ACC112 (cell line): ENCODE measurements at regions not wholly inside any gene's neighbourhood (a gene's known extent, or its start where the extent isn't known, plus 50 kb on each side); places are given as distances from the start of the nearest gene placed in this dataset.

ENCODE experiments used
- H2AFZ ChIP-seq: fragments of 200-600 bp; sonication (generic); one replicate; pipeline ENCODE4 v1.6.0; 2017; ENCODE audit warnings: antibody characterized with exemption, low read length; ENCODE audit not compliant: unreplicated experiment
- H3K27ac ChIP-seq: fragments of 200-600 bp; sonication (generic); 2 replicates; pipeline ENCODE4 v1.5.1; 2014; ENCODE audit warnings: low read depth, mild to moderate bottlenecking, antibody characterized with exemption, low read length, moderate library complexity
- H3K27me3 ChIP-seq: fragments of 200-600 bp; sonication (generic); 2 replicates; pipeline ENCODE4 v1.6.1; 2014; ENCODE audit warnings: mild to moderate bottlenecking, antibody characterized with exemption, low read length, moderate library complexity, mixed read lengths; ENCODE audit not compliant: insufficient read depth
- H3K36me3 ChIP-seq: fragments of 200-600 bp; sonication (generic); 2 replicates; pipeline ENCODE4 v1.6.1; 2016; ENCODE audit warnings: mild to moderate bottlenecking, antibody characterized with exemption, low read length, moderate library complexity, mixed read lengths; ENCODE audit not compliant: insufficient read depth
- H3K4me1 ChIP-seq: fragments of 200-600 bp; sonication (generic); one replicate; pipeline ENCODE4 v1.6.1; 2016; ENCODE audit warnings: low read length, mixed read lengths; ENCODE audit not compliant: insufficient read depth, unreplicated experiment, control insufficient read depth
- H3K4me3 ChIP-seq: fragments of 200-600 bp; sonication (generic); 2 replicates; pipeline ENCODE4 v1.5.1; 2014; ENCODE audit warnings: mild to moderate bottlenecking, low read depth, low read length
- H3K79me2 ChIP-seq: fragments of 200-600 bp; sonication (generic); one replicate; pipeline ENCODE4 v1.6.0; 2016; ENCODE audit warnings: low read length; ENCODE audit not compliant: control insufficient read depth, unreplicated experiment, insufficient read depth

- Histone ChIP-seq H3K36me3 (no peaks in the 10 kb centered on the region), H3K4me1 (no peaks in the 10 kb centered on the region), H3K4me3 (no peak overlapping the region), H2AFZ (no peak overlapping the region), H3K27me3 (no peaks in the 10 kb centered on the region), H3K27ac (no peak overlapping the region), H3K79me2 (no peaks in the 10 kb centered on the region)
Measured at GRCh38 chr6:23330632-23331031, 761.3 kb downstream of the HDGFL1 start.

DNA sequence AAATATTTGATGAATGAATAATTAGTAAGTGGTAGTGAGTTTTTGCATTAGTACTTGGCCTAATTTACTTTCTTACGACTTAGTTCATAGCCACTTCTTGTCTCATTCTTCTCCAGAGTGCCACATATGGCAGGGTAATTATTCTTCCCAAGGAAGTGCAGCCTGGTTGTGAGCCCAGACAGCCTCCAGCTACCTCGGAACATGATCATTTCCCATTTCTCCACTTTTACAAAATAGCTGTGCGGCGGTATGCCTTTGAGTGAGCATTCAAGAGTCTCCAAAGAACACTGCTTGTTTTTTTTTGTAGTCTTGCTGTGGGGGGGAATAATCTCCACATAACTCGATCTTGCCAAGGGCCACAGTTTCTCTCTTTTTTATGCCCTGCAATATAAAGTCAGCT, 765.0 kb downstream of the HDGFL1 start:
- Histone ChIP-seq H3K27ac (no peak overlapping the region), H3K36me3 (no peaks in the 10 kb centered on the region), H2AFZ (no peak overlapping the region)

GRCh38 chr6:23335894-23336293, 766.5 kb downstream of the HDGFL1 start:
- Histone ChIP-seq H3K4me1 (no peaks in the 10 kb centered on the region), H3K27me3 (no peaks in the 10 kb centered on the region), H3K79me2 (no peaks in the 10 kb centered on the region), H3K27ac (no peak overlapping the region), H3K36me3 (no peaks in the 10 kb centered on the region), H2AFZ (no peak overlapping the region), H3K4me3 (no peak overlapping the region)

More for the DNA sequence above, 765.0 kb downstream of the HDGFL1 start:
- no peaks in the 10 kb centered on the region for H3K4me1 ChIP-seq
- no peak overlapping the region for H3K4me3 ChIP-seq
- no peaks in the 10 kb centered on the region for H3K27me3 ChIP-seq
- no peaks in the 10 kb centered on the region for H3K79me2 ChIP-seq

DNA sequence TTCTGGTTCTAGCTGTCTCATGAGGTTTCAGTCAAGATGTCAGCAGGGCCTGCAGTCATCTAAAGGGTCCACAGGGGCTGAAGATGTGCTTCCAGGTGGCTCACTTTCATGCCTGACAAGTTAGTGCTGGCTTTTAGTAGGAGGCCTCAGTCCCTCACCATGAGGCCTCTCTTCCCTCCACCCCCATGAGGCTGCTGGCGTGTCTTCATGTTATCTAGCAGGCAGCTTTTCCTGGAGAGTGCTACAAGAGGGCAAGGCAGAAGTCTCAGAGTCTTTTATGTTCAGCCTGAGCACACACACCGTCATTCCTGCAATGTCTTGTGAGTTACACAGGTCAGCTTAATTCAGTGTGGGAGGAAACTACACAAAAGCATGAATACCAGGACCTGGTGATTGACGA, 769.9 kb downstream of the HDGFL1 start:
- H3K27ac ChIP-seq, result no peak overlapping the region
- no peaks in the 10 kb centered on the region for H3K4me1 ChIP-seq
- H3K79me2 ChIP-seq, result no peaks in the 10 kb centered on the region
- H3K27me3 ChIP-seq, result no peaks in the 10 kb centered on the region
- H2AFZ ChIP-seq, result no peak overlapping the region
- H3K36me3 ChIP-seq, result no peaks in the 10 kb centered on the region
- H3K4me3 ChIP-seq, result no peak overlapping the region

DNA sequence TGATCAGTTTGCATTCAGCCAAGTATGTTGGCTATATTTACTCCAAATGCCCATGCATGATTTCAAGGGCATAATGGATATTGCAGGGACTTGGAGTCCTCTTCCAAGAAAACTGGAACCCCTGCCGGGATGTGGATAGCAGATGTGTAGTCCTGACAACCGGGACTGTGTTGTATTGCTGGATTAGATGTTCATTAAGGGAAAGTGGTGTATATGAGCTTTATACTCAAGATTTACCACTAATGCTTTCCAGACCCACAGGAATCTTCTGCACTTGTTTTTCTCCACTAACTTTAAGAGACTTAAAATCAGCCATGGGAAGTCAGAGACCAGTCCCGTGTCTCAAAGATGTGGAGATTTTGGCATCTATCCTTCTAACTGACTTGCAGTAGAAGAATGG, 770.9 kb downstream of the HDGFL1 start:
- no peaks in the 10 kb centered on the region for H3K79me2 ChIP-seq
- H3K4me1 ChIP-seq, result no peaks in the 10 kb centered on the region
- H3K36me3 ChIP-seq, result no peaks in the 10 kb centered on the region
- H2AFZ ChIP-seq, result no peak overlapping the region
- H3K27ac ChIP-seq, result no peak overlapping the region
- no peak overlapping the region for H3K4me3 ChIP-seq
- H3K27me3 ChIP-seq, result no peaks in the 10 kb centered on the region

GRCh38 chr6:23343610-23344306, 774.4 kb downstream of the HDGFL1 start:
- Histone ChIP-seq H3K4me3 (no peak overlapping the region), H3K36me3 (no peaks in the 10 kb centered on the region), H3K79me2 (no peaks in the 10 kb centered on the region), H2AFZ (no peak overlapping the region), H3K27ac (no peak overlapping the region), H3K4me1 (no peaks in the 10 kb centered on the region), H3K27me3 (no peaks in the 10 kb centered on the region)

DNA sequence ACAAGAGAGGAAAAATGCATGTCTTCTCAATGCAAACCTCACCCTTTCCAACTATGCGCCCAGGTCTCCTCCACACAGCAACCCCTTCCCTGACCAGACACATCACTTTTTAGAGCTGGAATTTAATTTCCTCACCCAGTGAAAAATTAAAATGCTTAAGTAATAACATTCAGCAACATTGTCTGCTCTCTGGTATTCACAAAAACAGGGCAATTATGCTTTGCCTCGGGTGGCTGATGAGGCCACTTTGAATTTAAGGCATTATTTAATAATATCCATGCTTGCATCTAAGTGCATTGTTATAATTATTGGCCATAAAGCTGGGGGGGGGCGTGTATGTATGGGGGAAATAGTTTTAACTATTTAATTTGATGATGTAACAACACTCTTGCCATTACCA, 777.8 kb upstream of the NRSN1 start:
- no peaks in the 10 kb centered on the region for H3K27me3 ChIP-seq
- H2AFZ ChIP-seq, result no peak overlapping the region
- no peak overlapping the region for H3K27ac ChIP-seq
- H3K4me1 ChIP-seq, result no peaks in the 10 kb centered on the region
- no peaks in the 10 kb centered on the region for H3K79me2 ChIP-seq
- no peak overlapping the region for H3K4me3 ChIP-seq
- H3K36me3 ChIP-seq, result no peaks in the 10 kb centered on the region

DNA sequence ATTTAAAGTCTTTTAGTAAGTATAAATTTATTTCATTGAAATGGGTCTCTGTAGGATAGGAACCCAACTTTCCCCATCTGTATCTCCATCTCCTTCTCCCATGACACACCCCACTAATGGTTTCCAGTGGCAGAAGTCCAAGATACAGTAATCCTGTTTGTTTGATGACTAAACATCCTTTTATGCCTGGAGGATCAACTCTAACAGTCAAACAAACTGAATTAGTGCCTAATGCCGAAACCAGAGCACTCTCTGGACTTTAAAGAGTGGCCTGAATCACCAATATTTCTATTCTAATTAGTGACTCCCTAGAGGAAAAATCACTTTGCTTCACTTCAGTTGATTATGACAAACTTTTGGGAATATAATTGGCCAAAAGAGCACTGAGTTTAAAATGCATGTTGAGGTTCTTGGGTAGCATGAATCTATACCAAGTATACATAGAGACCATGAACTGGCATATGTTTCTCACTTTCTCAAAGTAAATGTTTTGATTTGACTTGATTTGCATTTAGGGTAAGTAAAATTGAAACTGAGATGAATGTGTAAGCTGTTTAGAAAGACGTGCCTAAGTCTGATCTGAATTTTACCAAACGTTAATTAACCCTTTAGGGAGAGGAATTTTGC, 776.4 kb upstream of the NRSN1 start:
- H3K79me2 ChIP-seq, result no peaks in the 10 kb centered on the region
- no peaks in the 10 kb centered on the region for H3K4me1 ChIP-seq
- H3K27ac ChIP-seq, result no peak overlapping the region
- no peak overlapping the region for H2AFZ ChIP-seq
- no peak overlapping the region for H3K4me3 ChIP-seq
- no peaks in the 10 kb centered on the region for H3K36me3 ChIP-seq
- H3K27me3 ChIP-seq, result no peaks in the 10 kb centered on the region

- Histone ChIP-seq H3K4me3 (no peak overlapping the region), H2AFZ (no peak overlapping the region), H3K36me3 (no peaks in the 10 kb centered on the region), H3K27me3 (no peaks in the 10 kb centered on the region), H3K27ac (no peak overlapping the region), H3K79me2 (no peaks in the 10 kb centered on the region), H3K4me1 (no peaks in the 10 kb centered on the region)
Measured at GRCh38 chr6:23350752-23351453, 775.1 kb upstream of the NRSN1 start.

DNA sequence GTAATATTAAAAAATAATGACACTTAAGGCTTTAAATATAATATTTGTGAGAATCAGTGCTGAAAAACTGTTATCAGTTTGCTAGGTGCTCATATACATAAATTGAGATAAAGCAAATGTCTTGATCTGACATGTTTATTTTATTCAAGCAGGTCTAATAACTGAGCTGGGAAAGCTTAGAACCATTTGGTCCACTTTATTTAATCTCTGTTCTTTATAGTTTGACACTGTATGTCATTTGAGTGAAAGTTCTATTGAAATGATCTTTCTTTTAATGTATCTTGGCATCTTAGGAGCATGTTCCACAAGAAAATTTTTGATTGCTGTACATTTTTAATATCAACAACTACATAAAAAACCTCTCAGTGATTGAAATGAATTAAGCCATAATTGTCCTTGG, 772.0 kb upstream of the NRSN1 start:
- no peaks in the 10 kb centered on the region for H3K36me3 ChIP-seq
- H3K79me2 ChIP-seq, result no peaks in the 10 kb centered on the region
- H3K4me1 ChIP-seq, result no peaks in the 10 kb centered on the region
- H2AFZ ChIP-seq, result no peak overlapping the region
- H3K27me3 ChIP-seq, result no peaks in the 10 kb centered on the region
- H3K27ac ChIP-seq, result no peak overlapping the region
- H3K4me3 ChIP-seq, result no peak overlapping the region
